MM.1S (cell line): ENCODE measurements at regions not wholly inside any gene's neighbourhood (a gene's known extent, or its start where the extent isn't known, plus 50 kb on each side); places are given as distances from the start of the nearest gene placed in this dataset.
"Not testable (repeated sequence)": the region's sequence is repeated elsewhere in the genome, so short reads cannot be mapped to it uniquely, and the experiment has no call there.

ENCODE experiments used
- CTCF ChIP-seq: fragments of 300-600 bp; sonication (generic); IDR thresholded peaks from 2 replicates; pipeline ENCODE4 v1.5.1; 2016; ENCODE audit warnings: antibody characterized with exemption, low read length, mixed read lengths
- EZH2 ChIP-seq: fragments of 300-600 bp; sonication (generic); optimal IDR thresholded peaks from 2 replicates; pipeline ENCODE3; 2017; ENCODE audit warnings: low read depth, mild to moderate bottlenecking, antibody characterized with exemption, low read length, mixed read lengths
- EZH2phosphoT487 ChIP-seq: fragments of 300-600 bp; sonication (generic); IDR thresholded peaks from 2 replicates; pipeline ENCODE4 v1.6.1; 2018; ENCODE audit warnings: antibody characterized with exemption, low read length

GRCh38 chrX:1888305-1888704, 273.4 kb downstream of the ASMT start:
- TF ChIP-seq EZH2phosphoT487, CTCF, EZH2: not testable (repeated sequence)
